ENCODE measurements at regions not wholly inside any gene's neighbourhood (a gene's known extent, or its start where the extent isn't known, plus 50 kb on each side); places are given as distances from the start of the nearest gene placed in this dataset.

GRCh38 chr17:71363661-71364060 lies 757.2 kb upstream of the SOX9 start:
- no peak for TF ChIP-seq EZH2 (IDR thresholded peaks at IDR 0.05; ENCODE audit: borderline replicate concordance, low read depth, low read length, poor library complexity, severe bottlenecking)
- TF ChIP-seq CTCF (conservative IDR thresholded peaks at IDR 0.05; ENCODE audit: low read depth, low read length), result no peak
